HT1080 (cell line): ENCODE measurements at regions not wholly inside any gene's neighbourhood (a gene's known extent, or its start where the extent isn't known, plus 50 kb on each side); places are given as distances from the start of the nearest gene placed in this dataset.

ENCODE experiments used
- DNase-seq: peaks from one replicate; pipeline ENCODE4 v3.0.0-alpha.2; 2015; ENCODE audit warnings: low read depth

- DNase-seq = no peak
These were observed 366.4 kb upstream of the CDH20 start for GRCh38 chr18:60966876-60967275.

GRCh38 chr18:60975420-60975819 lies 357.8 kb upstream of the CDH20 start:
- DNase-seq = no peak

GRCh38 chr18:60976976-60977375 lies 356.3 kb upstream of the CDH20 start:
- DNase-seq = no peak

GRCh38 chr18:60978338-60978737 lies 354.9 kb upstream of the CDH20 start:
- DNase-seq = peak; percentile 83

GRCh38 chr18:60980422-60981005 lies 352.7 kb upstream of the CDH20 start:
- DNase-seq = no peak

GRCh38 chr18:60981682-60982328 lies 351.4 kb upstream of the CDH20 start:
- DNase-seq = no peak

- no peak for DNase-seq
These were observed 350.9 kb upstream of the CDH20 start for GRCh38 chr18:60982329-60982695.

- no peak for DNase-seq
These were observed 350.3 kb upstream of the CDH20 start for GRCh38 chr18:60982928-60983327.

- DNase-seq = peak; percentile 48
These were observed 348.7 kb upstream of the CDH20 start for GRCh38 chr18:60984510-60984909.

- DNase-seq = no peak
These were observed 345.3 kb upstream of the CDH20 start for GRCh38 chr18:60987963-60988362.

GRCh38 chr18:60996326-60996725 lies 336.9 kb upstream of the CDH20 start:
- no peak for DNase-seq

- DNase-seq = no peak
These were observed 336.4 kb upstream of the CDH20 start for GRCh38 chr18:60996822-60997221.

- DNase-seq = no peak
These were observed 332.1 kb upstream of the CDH20 start for GRCh38 chr18:61001138-61001537.

GRCh38 chr18:61006687-61007224 lies 326.5 kb upstream of the CDH20 start:
- no peak for DNase-seq

GRCh38 chr18:61019338-61020301 lies 313.6 kb upstream of the CDH20 start:
- DNase-seq = no peak

GRCh38 chr18:61025596-61025995 lies 307.6 kb upstream of the CDH20 start:
- DNase-seq = no peak

GRCh38 chr18:61031626-61032025 lies 301.6 kb upstream of the CDH20 start:
- no peak for DNase-seq

- DNase-seq = no peak
These were observed 298.6 kb upstream of the CDH20 start for GRCh38 chr18:61034580-61034979.

- DNase-seq = no peak
These were observed 294.0 kb upstream of the CDH20 start for GRCh38 chr18:61039251-61039650.

GRCh38 chr18:61047794-61048193 lies 285.4 kb upstream of the CDH20 start:
- DNase-seq = no peak

- no peak for DNase-seq
These were observed 275.8 kb upstream of the CDH20 start for GRCh38 chr18:61057443-61057842.

GRCh38 chr18:61062258-61062657 lies 271.0 kb upstream of the CDH20 start:
- no peak for DNase-seq
